ENCODE measurements at regions not wholly inside any gene's neighbourhood (a gene's known extent, or its start where the extent isn't known, plus 50 kb on each side); places are given as distances from the start of the nearest gene placed in this dataset.

DNA sequence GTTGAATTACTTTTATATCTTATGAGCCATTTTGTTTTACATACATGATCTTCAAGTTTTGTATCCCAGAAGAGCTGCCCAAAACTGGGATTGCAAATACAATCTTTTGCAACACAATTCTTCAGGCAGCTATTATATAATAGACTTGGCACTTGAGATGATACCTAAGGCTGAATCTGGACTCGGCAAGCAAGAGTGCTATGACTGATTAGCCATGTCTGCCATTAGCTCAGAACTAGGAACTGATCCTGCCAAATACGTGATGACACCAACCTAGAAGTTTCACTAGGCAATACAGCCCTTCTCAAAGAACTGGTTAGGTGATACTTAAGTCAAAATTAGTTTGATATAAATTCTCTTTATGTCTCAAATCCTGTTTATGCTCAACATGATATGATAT, 619.6 kb downstream of the CPS1 start:
- no peak for TF ChIP-seq POLR2A (IDR thresholded peaks at IDR 0.05)
- TF ChIP-seq, protein P1, sequence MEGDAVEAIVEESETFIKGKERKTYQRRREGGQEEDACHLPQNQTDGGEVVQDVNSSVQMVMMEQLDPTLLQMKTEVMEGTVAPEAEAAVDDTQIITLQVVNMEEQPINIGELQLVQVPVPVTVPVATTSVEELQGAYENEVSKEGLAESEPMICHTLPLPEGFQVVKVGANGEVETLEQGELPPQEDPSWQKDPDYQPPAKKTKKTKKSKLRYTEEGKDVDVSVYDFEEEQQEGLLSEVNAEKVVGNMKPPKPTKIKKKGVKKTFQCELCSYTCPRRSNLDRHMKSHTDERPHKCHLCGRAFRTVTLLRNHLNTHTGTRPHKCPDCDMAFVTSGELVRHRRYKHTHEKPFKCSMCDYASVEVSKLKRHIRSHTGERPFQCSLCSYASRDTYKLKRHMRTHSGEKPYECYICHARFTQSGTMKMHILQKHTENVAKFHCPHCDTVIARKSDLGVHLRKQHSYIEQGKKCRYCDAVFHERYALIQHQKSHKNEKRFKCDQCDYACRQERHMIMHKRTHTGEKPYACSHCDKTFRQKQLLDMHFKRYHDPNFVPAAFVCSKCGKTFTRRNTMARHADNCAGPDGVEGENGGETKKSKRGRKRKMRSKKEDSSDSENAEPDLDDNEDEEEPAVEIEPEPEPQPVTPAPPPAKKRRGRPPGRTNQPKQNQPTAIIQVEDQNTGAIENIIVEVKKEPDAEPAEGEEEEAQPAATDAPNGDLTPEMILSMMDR (IDR thresholded peaks at IDR 0.05) = no peak
- no peak for TF ChIP-seq EP300 (IDR thresholded peaks at IDR 0.05)
